SK-N-SH (cell line): ENCODE measurements at regions not wholly inside any gene's neighbourhood (a gene's known extent, or its start where the extent isn't known, plus 50 kb on each side); places are given as distances from the start of the nearest gene placed in this dataset.
"Not testable (repeated sequence)": the region's sequence is repeated elsewhere in the genome, so short reads cannot be mapped to it uniquely, and the experiment has no call there.

Experiments
- CTCF ChIA-PET: fragments of 300-600, 350-600 bp; formaldehyde crosslinking; extraction: SDS; loops from one replicate; lab custom pipeline; 2021; lab: Yijun Ruan, JAX
- POLR2A ChIA-PET: fragments of 350-600 bp; sonication (Branson Sonifier 250); formaldehyde crosslinking; extraction: SDS; loops from one replicate; lab custom pipeline; 2020; ENCODE audit warnings: antibody characterized with exemption, inconsistent platforms; lab: Yijun Ruan, JAX
- DNase-seq: peaks from one replicate; pipeline ENCODE4 v3.0.0; 2012
- H2AFZ ChIP-seq: fragments of 200-600 bp; sonication (generic); 2 replicates; pipeline ENCODE4 v1.8.1; 2016; ENCODE audit warnings: antibody characterized with exemption, mild to moderate bottlenecking, low read depth
- H3F3A ChIP-seq: fragments of 200-600 bp; sonication (generic); replicated peaks from 2 replicates; pipeline ENCODE3; 2016; ENCODE audit warnings: antibody characterized with exemption, mild to moderate bottlenecking; ENCODE audit not compliant: insufficient read depth
- H3K27ac ChIP-seq, 2 experiments: fragments of 200-500 bp in 1 of 2; fragments of 200-600 bp in 1 of 2; sonication (Bioruptor generic) in 1 of 2; sonication (generic), shearing (Covaris generic) in 1 of 2; 2 replicates each; pipeline versions ENCODE4 v1.5.1 to v1.6.1; 2014 to 2016; ENCODE audit warnings: low read depth in 2 of 2, inconsistent platforms in 1 of 2, low read length in 1 of 2, mild to moderate bottlenecking in 1 of 2, mixed read lengths in 1 of 2
- H3K27me3 ChIP-seq: fragments of 200-600 bp; sonication (generic), shearing (Covaris generic); 2 replicates; pipeline ENCODE4 v1.6.1; 2016; ENCODE audit warnings: mixed run types; ENCODE audit not compliant: insufficient read depth
- H3K36me3 ChIP-seq, 2 experiments: fragments of 200-500 bp in 1 of 2; fragments of 200-600 bp in 1 of 2; sonication (Bioruptor generic) in 1 of 2; sonication (generic) in 1 of 2; replicated peaks in 1 of 2; 2 replicates each; pipeline versions ENCODE3 to v1.5.1; 2014 to 2016; ENCODE audit warnings: low read length in 1 of 2, mild to moderate bottlenecking in 1 of 2; ENCODE audit not compliant: insufficient read depth in 2 of 2, control insufficient read depth in 1 of 2
- H3K4me1 ChIP-seq, 2 experiments: fragments of 200-500 bp in 1 of 2; fragments of 200-600 bp in 1 of 2; sonication (Bioruptor generic) in 1 of 2; sonication (generic), shearing (Covaris generic) in 1 of 2; 2 replicates each; pipeline versions ENCODE4 v1.5.1 to v1.6.1; 2014 to 2016; ENCODE audit warnings: low read depth in 1 of 2, low read length in 1 of 2, mixed run types in 1 of 2; ENCODE audit not compliant: insufficient read depth in 2 of 2, control insufficient read depth in 1 of 2
- H3K4me2 ChIP-seq: fragments of 200-600 bp; sonication (generic), shearing (Covaris generic); 2 replicates; pipeline ENCODE4 v1.6.1; 2017; ENCODE audit warnings: mixed run types
- H3K4me3 ChIP-seq, 2 experiments: fragments of 200-500 bp in 1 of 2; fragments of 200-600 bp in 1 of 2; sonication (Bioruptor generic) in 1 of 2; sonication (generic), shearing (Covaris generic) in 1 of 2; 2 replicates each; pipeline versions ENCODE4 v1.5.1 to v1.8.1; 2014 to 2016; ENCODE audit warnings: low read depth in 2 of 2, inconsistent platforms in 1 of 2, low read length in 1 of 2, mild to moderate bottlenecking in 1 of 2, mixed read lengths in 1 of 2, moderate library complexity in 1 of 2
- H3K79me2 ChIP-seq: fragments of 200-600 bp; sonication (generic); 2 replicates; pipeline ENCODE4 v1.8.1; 2017; ENCODE audit warnings: mild to moderate bottlenecking; ENCODE audit not compliant: insufficient read depth
- H3K9ac ChIP-seq: fragments of 200-600 bp; sonication (generic); 2 replicates; pipeline ENCODE4 v1.6.1; 2017; ENCODE audit warnings: mixed run types
- H3K9me2 ChIP-seq: fragments of 200-600 bp; sonication (generic); 2 replicates; pipeline ENCODE4 v1.6.1; 2017; ENCODE audit warnings: mixed run types
- H3K9me3 ChIP-seq: fragments of 200-600 bp; sonication (generic); 2 replicates; pipeline ENCODE4 v1.6.1; 2017; ENCODE audit warnings: mixed run types, mild to moderate bottlenecking, moderate library complexity
- H4K20me1 ChIP-seq: fragments of 200-600 bp; sonication (generic); 2 replicates; pipeline ENCODE4 v1.6.1; 2017; ENCODE audit warnings: mild to moderate bottlenecking, mixed run types; ENCODE audit not compliant: insufficient read depth
- ELF1 ChIP-seq: IDR thresholded peaks from 2 replicates; pipeline ENCODE4 v1.4.0; 2012
- EP300 ChIP-seq, 2 experiments: IDR thresholded peaks; 2 replicates each; pipeline versions ENCODE4 v1.4.0 to v1.6.1; 2012; ENCODE audit warnings: borderline replicate concordance in 1 of 2, low read depth in 1 of 2, low read length in 1 of 2
- IRF3 ChIP-seq: fragments of 150-350 bp; IDR thresholded peaks from 2 replicates; pipeline ENCODE4 v1.6.1; 2016; ENCODE audit warnings: mild to moderate bottlenecking, low read depth, low read length
- JUND ChIP-seq: IDR thresholded peaks from 2 replicates; pipeline ENCODE4 v1.4.0; 2012
- MAX ChIP-seq: IDR thresholded peaks from 2 replicates; pipeline ENCODE4 v1.4.0; 2012; ENCODE audit warnings: low read depth
- MXI1 ChIP-seq: IDR thresholded peaks from 2 replicates; pipeline ENCODE4 v1.6.1; 2012; ENCODE audit warnings: mild to moderate bottlenecking, low read depth, low read length, improper control_type of control experiment
- NFIC ChIP-seq: IDR thresholded peaks from 2 replicates; pipeline ENCODE4 v1.4.0; 2012; ENCODE audit warnings: borderline replicate concordance
- RAD21 ChIP-seq: IDR thresholded peaks from 2 replicates; pipeline ENCODE4 v1.6.1; 2012; ENCODE audit warnings: mild to moderate bottlenecking, low read length
- RCOR1 ChIP-seq: fragments of 150-350 bp; IDR thresholded peaks from 2 replicates; pipeline ENCODE4 v1.6.1; 2017; ENCODE audit warnings: antibody characterized with exemption, low read length
- RFX5 ChIP-seq: IDR thresholded peaks from 2 replicates; pipeline ENCODE4 v1.6.1; 2012; ENCODE audit warnings: mild to moderate bottlenecking, improper control_type of control experiment, low read length
- TAF1 ChIP-seq: IDR thresholded peaks from 2 replicates; pipeline ENCODE4 v1.6.1; 2012; ENCODE audit warnings: low read depth, mild to moderate bottlenecking, low read length, moderate library complexity, borderline replicate concordance
- TEAD4 ChIP-seq: IDR thresholded peaks from 2 replicates; pipeline ENCODE4 v1.4.0; 2012; ENCODE audit warnings: mild to moderate bottlenecking, borderline replicate concordance; ENCODE audit not compliant: insufficient read depth
- YY1 ChIP-seq: IDR thresholded peaks from 2 replicates; pipeline ENCODE4 v1.4.0; 2012; ENCODE audit warnings: low read depth, mild to moderate bottlenecking
- ZBTB33 ChIP-seq: IDR thresholded peaks from 2 replicates; pipeline ENCODE4 v1.4.0; 2012; ENCODE audit warnings: low read depth, borderline replicate concordance
- WGBS: methylation state at CpG from one replicate; pipeline ENCODE4 v1.1.6; 2017; ENCODE audit warnings: low lambda C conversion rate; 5-methylcytosine and 5-hydroxymethylcytosine counted together

- no peaks in the 10 kb centered on the region for H3K9me3 ChIP-seq
- H3K36me3 ChIP-seq = no peaks in the 10 kb centered on the region
- no peaks in the 10 kb centered on the region for H3F3A ChIP-seq
- WGBS = 17% methylated on average over 6 of the region's 6 CpGs
- H3K79me2 ChIP-seq = no peaks in the 10 kb centered on the region
- POLR2A ChIA-PET = no interaction called here
- peak; percentile 14 for DNase-seq
- H3K9me2 ChIP-seq = no peaks in the 10 kb centered on the region
- no peaks in the 10 kb centered on the region for H3K27me3 ChIP-seq
- TF ChIP-seq EP300 (IDR thresholded peaks at IDR 0.05; ENCODE audit: borderline replicate concordance in 1 of 2, low read depth in 1 of 2, low read length in 1 of 2) = peak in 1 of 2 experiments; percentile 35; a peak in 1 of 4 replicates
- TF ChIP-seq TAF1 = no peak
- H2AFZ ChIP-seq = no peak overlapping the region
- no peak overlapping the region for H3K4me3 ChIP-seq
- CTCF ChIA-PET = interaction anchor here (1.0 kb wide), 1 partner anchor 181 kb away, joined by 4 read pairs; no protein-coding TSS in a partner anchor
- H3K9ac ChIP-seq = no peak overlapping the region
- no peak overlapping the region for H3K4me2 ChIP-seq
- no peaks in the 10 kb centered on the region for H4K20me1 ChIP-seq
- peak overlapping the region in 1 of 2 experiments; percentile 62; a peak in 2 of 4 replicates for H3K27ac ChIP-seq
- H3K4me1 ChIP-seq = peaks cover 0 to 7% of the 10 kb centered on the region in 2 experiments; a peak in 1 of 4 replicates
These were observed 395.5 kb downstream of the USP25 start for GRCh38 chr21:16125274-16125673.

DNA sequence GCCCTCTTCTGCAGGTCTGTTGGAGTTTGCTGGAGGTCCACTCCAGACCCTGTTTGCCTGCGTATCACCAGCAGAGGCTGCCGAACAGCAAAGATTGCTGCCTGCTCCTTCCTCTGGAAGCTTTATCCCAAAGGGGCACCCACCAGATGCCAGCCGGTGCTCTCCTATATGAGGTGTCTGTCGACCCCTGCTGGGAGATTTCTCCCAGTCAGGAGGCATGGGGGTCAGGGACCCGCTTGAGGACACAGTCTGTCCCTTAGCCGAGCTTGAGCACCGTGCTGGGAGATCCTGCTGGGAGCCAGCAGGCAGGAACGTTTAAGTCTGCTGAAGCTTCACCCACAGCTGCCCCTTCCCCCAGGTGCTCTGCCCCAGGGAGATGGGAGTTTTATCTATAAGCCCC is 402.7 kb downstream of the USP25 start:
- DNase-seq, POLR2A ChIA-PET: not testable (repeated sequence)

GRCh38 chr21:16133248-16133647 is 403.5 kb downstream of the USP25 start:
- Histone ChIP-seq H3K27ac (no peak overlapping the region), H3K4me3 (no peak overlapping the region), H3K79me2 (no peaks in the 10 kb centered on the region), H3K9me3 (no peaks in the 10 kb centered on the region), H3K9ac (no peak overlapping the region), H3K4me1 (no peaks in the 10 kb centered on the region), H3K36me3 (no peaks in the 10 kb centered on the region), H3K27me3 (no peaks in the 10 kb centered on the region), H4K20me1 (no peaks in the 10 kb centered on the region), H3K9me2 (no peaks in the 10 kb centered on the region), H2AFZ (no peak overlapping the region), H3K4me2 (no peak overlapping the region), H3F3A (no peaks in the 10 kb centered on the region)
- TF ChIP-seq IRF3 (no peak), NFIC (no peak), ZBTB33 (no peak), RAD21 (no peak), RCOR1 (no peak), MXI1 (no peak), YY1 (no peak), MAX (no peak), RFX5 (no peak), JUND (no peak), TEAD4 (no peak), ELF1 (no peak)
- ChIA-PET POLR2A (no interaction called here), CTCF (no interaction called here)
- DNase-seq = no peak
- 59% methylated on average over 9 of the region's 11 CpGs for WGBS

More for the DNA sequence above, 402.7 kb downstream of the USP25 start:
- H3K27me3 ChIP-seq, CTCF ChIA-PET, H3K9me2 ChIP-seq, H2AFZ ChIP-seq, H3K36me3 ChIP-seq, H3F3A ChIP-seq, H3K9ac ChIP-seq, H3K4me1 ChIP-seq, H3K4me3 ChIP-seq, H4K20me1 ChIP-seq, H3K79me2 ChIP-seq, H3K27ac ChIP-seq, H3K4me2 ChIP-seq, H3K9me3 ChIP-seq: not testable (repeated sequence)
- 64% methylated on average over 7 of the region's 8 CpGs for WGBS
